Neutrophil (primary cell): ENCODE measurements at regions not wholly inside any gene's neighbourhood (a gene's known extent, or its start where the extent isn't known, plus 50 kb on each side); places are given as distances from the start of the nearest gene placed in this dataset.

Experiments used
- H3K27ac ChIP-seq: fragments of 200-600 bp; sonication (generic); 2 replicates; pipeline ENCODE4 v1.5.1; 2016; ENCODE audit warnings: mild to moderate bottlenecking, moderate library complexity
- H3K27me3 ChIP-seq: fragments of 200-600 bp; sonication (generic); 2 replicates; pipeline ENCODE4 v1.6.0; 2016; ENCODE audit warnings: mild to moderate bottlenecking
- H3K36me3 ChIP-seq: fragments of 200-600 bp; sonication (generic); 2 replicates; pipeline ENCODE4 v1.5.1; 2017
- H3K4me1 ChIP-seq, 2 experiments: fragments of 200-600 bp in 1 of 2; sonication (generic) in 1 of 2; 1 replicate in 1 of 2; 2 replicates in 1 of 2; pipeline versions ENCODE4 v1.5.1 to v1.6.1; 2013 to 2016; ENCODE audit warnings: low read depth in 1 of 2, low read length in 1 of 2, mild to moderate bottlenecking in 1 of 2, moderate library complexity in 1 of 2; ENCODE audit not compliant: control insufficient read depth in 1 of 2, insufficient read depth in 1 of 2
- H3K4me3 ChIP-seq, 2 experiments: fragments of 200-600 bp in 1 of 2; sonication (generic) in 1 of 2; 1 replicate in 1 of 2; 2 replicates in 1 of 2; pipeline ENCODE4 v1.5.1; 2013 to 2016; ENCODE audit warnings: low read depth in 1 of 2, low read length in 1 of 2, mild to moderate bottlenecking in 1 of 2, moderate library complexity in 1 of 2
- H3K9me3 ChIP-seq: fragments of 200-600 bp; sonication (generic); 2 replicates; pipeline ENCODE4 v1.5.1; 2016
- CTCF ChIP-seq: fragments of 200-600 bp; sonication (generic); IDR thresholded peaks from 2 replicates; pipeline ENCODE4 v1.5.1; 2016; ENCODE audit warnings: antibody characterized with exemption

- Histone ChIP-seq H3K27ac (no peak overlapping the region), H3K9me3 (no peaks in the 10 kb centered on the region), H3K4me3 (no peak overlapping the region), H3K27me3 (no peaks in the 10 kb centered on the region), H3K36me3 (no peaks in the 10 kb centered on the region), H3K4me1 (no peaks in the 10 kb centered on the region)
- TF ChIP-seq CTCF, result no peak
Measured at GRCh38 chr2:23298551-23298950, 86.4 kb upstream of the KLHL29 start.

- Histone ChIP-seq H3K27me3 (no peaks in the 10 kb centered on the region), H3K27ac (no peak overlapping the region), H3K4me3 (no peak overlapping the region), H3K9me3 (no peaks in the 10 kb centered on the region), H3K36me3 (no peaks in the 10 kb centered on the region), H3K4me1 (no peaks in the 10 kb centered on the region)
- TF ChIP-seq CTCF, result no peak
Measured at GRCh38 chr2:23299476-23300195, 85.3 kb upstream of the KLHL29 start.

- Histone ChIP-seq H3K4me1 (no peaks in the 10 kb centered on the region), H3K4me3 (no peak overlapping the region), H3K27ac (no peak overlapping the region), H3K36me3 (no peaks in the 10 kb centered on the region), H3K9me3 (no peaks in the 10 kb centered on the region), H3K27me3 (no peaks in the 10 kb centered on the region)
- no peak for TF ChIP-seq CTCF
Measured at GRCh38 chr2:23301136-23301535, 83.8 kb upstream of the KLHL29 start.

GRCh38 chr2:23302591-23302990 is 82.4 kb upstream of the KLHL29 start:
- no peak overlapping the region for H3K27ac ChIP-seq
- H3K4me1 ChIP-seq, result no peaks in the 10 kb centered on the region
- no peak overlapping the region for H3K4me3 ChIP-seq
- no peaks in the 10 kb centered on the region for H3K27me3 ChIP-seq
- no peak for TF ChIP-seq CTCF
- no peaks in the 10 kb centered on the region for H3K9me3 ChIP-seq
- H3K36me3 ChIP-seq, result no peaks in the 10 kb centered on the region

- no peaks in the 10 kb centered on the region for H3K9me3 ChIP-seq
- H3K27ac ChIP-seq, result no peak overlapping the region
- H3K27me3 ChIP-seq, result no peaks in the 10 kb centered on the region
- no peak overlapping the region for H3K4me3 ChIP-seq
- no peaks in the 10 kb centered on the region for H3K4me1 ChIP-seq
- no peaks in the 10 kb centered on the region for H3K36me3 ChIP-seq
- no peak for TF ChIP-seq CTCF
Measured at GRCh38 chr2:23306401-23306800, 78.6 kb upstream of the KLHL29 start.
